Muscle layer of colon (tissue), 2 donors: ENCODE measurements at regions not wholly inside any gene's neighbourhood (a gene's known extent, or its start where the extent isn't known, plus 50 kb on each side); places are given as distances from the start of the nearest gene placed in this dataset.
"Not testable (repeated sequence)": the region's sequence is repeated elsewhere in the genome, so short reads cannot be mapped to it uniquely, and the experiment has no call there.

Experiments
- H3K27ac ChIP-seq: one replicate; pipeline ENCODE4 v1.7.0; 2013; ENCODE audit warnings: low read depth, mild to moderate bottlenecking, low read length, moderate library complexity
- H3K27me3 ChIP-seq, 2 donors: one replicate each; pipeline ENCODE4 v1.7.0; 2013; ENCODE audit warnings: low read length in 2 of 2, mild to moderate bottlenecking in 2 of 2; ENCODE audit not compliant: insufficient read depth in 2 of 2, control insufficient read depth in 1 of 2
- H3K36me3 ChIP-seq: one replicate; pipeline ENCODE4 v1.7.0; 2013; ENCODE audit warnings: mild to moderate bottlenecking, low read length; ENCODE audit not compliant: insufficient read depth
- H3K4me1 ChIP-seq: one replicate; pipeline ENCODE4 v1.7.0; 2013; ENCODE audit warnings: mild to moderate bottlenecking, low read length; ENCODE audit not compliant: insufficient read depth
- H3K4me3 ChIP-seq, 2 donors: one replicate each; pipeline ENCODE4 v1.7.0; 2013; ENCODE audit warnings: low read length in 2 of 2, low read depth in 1 of 2, mild to moderate bottlenecking in 1 of 2, moderate library complexity in 1 of 2
- H3K9ac ChIP-seq: one replicate; pipeline ENCODE4 v1.7.0; 2013; ENCODE audit warnings: low read length
- H3K9me3 ChIP-seq: one replicate; pipeline ENCODE4 v1.7.0; 2013; ENCODE audit warnings: mild to moderate bottlenecking, low read length
- donor health status: abdominal sarcoma.
- donor health status: Adenocarcinoma of cecum.

GRCh38 chr2:77578354-77578753 lies 56.2 kb upstream of the LRRTM4 start:
- no peaks in the 10 kb centered on the region for H3K4me1 ChIP-seq
- H3K27ac ChIP-seq: no peak overlapping the region

GRCh38 chr2:77579076-77579769 lies 57.0 kb upstream of the LRRTM4 start:
- Histone ChIP-seq H3K9me3 (no peaks in the 10 kb centered on the region), H3K27me3 (no peaks in the 10 kb centered on the region), H3K4me3 (no peak overlapping the region), H3K27ac (no peak overlapping the region), H3K4me1 (no peaks in the 10 kb centered on the region), H3K36me3 (no peaks in the 10 kb centered on the region), H3K9ac (no peak overlapping the region)

More at GRCh38 chr2:77578354-77578753, 56.2 kb upstream of the LRRTM4 start:
- Histone ChIP-seq H3K9ac (no peak overlapping the region), H3K36me3 (no peaks in the 10 kb centered on the region), H3K4me3 (no peak overlapping the region), H3K9me3 (no peaks in the 10 kb centered on the region), H3K27me3 (no peaks in the 10 kb centered on the region)

- Histone ChIP-seq H3K4me1 (no peaks in the 10 kb centered on the region), H3K27me3 (no peaks in the 10 kb centered on the region), H3K27ac (no peak overlapping the region)
These were observed 66.3 kb upstream of the LRRTM4 start for GRCh38 chr2:77588438-77588837.

DNA sequence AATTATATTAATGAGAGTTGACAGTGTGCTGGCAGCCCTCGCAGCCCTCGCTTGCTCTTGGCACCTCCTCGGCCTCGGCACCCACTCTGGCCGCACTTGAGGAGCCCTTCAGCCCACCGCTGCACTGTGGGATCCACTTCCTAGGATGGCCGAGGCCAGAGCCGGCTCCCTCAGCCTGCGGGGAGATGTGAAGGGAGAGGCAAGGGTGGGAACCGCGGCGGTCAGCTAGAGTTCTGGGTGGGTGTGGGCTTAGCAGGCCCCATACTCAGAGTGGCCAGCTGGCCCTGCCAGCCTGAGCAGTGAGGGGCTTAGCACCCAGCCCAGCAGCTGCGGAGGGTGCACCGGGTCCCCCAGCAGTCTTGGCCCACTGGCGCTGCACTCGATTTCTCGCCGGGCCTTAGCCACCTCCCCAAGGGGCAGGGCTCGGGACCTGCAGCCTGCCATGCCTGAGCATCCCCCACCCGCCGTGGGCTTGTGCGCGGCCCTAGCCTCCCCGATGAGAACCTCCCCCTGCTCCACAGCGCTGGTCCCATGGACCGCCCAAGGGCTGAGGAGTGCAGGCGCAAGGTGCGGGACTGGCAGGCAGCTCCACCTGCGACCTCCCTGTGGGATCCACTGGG lies 68.2 kb upstream of the LRRTM4 start:
- Histone ChIP-seq H3K27ac (no peak overlapping the region), H3K27me3 (no peaks in the 10 kb centered on the region), H3K4me1 (no peaks in the 10 kb centered on the region), H3K4me3 (no peak overlapping the region), H3K9me3 (no peaks in the 10 kb centered on the region), H3K9ac (no peak overlapping the region), H3K36me3 (no peaks in the 10 kb centered on the region)

More at GRCh38 chr2:77588438-77588837, 66.3 kb upstream of the LRRTM4 start:
- no peak overlapping the region for H3K9ac ChIP-seq
- no peaks in the 10 kb centered on the region for H3K9me3 ChIP-seq
- no peak overlapping the region for H3K4me3 ChIP-seq
- H3K36me3 ChIP-seq: no peaks in the 10 kb centered on the region

DNA sequence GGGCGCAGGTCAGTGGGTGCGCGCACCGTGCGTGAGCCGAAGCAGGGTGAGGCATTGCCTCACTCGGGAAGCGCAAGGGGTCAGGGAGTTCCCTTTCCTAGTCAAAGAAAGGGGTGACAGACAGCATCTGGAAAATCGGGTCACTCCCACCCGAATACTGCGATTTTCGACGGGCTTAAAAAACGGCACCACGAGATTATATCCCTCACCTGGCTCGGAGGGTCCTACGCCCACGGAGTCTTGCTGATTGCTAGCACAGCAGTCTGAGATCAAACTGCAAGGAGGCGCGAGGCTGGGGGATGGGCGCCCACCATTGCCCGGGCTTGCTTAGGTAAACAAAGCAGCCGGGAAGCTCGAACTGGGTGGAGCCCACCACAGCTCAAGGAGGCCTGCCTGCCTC lies 70.8 kb upstream of the LRRTM4 start:
- H3K9me3 ChIP-seq, H3K36me3 ChIP-seq, H3K27ac ChIP-seq, H3K4me1 ChIP-seq, H3K27me3 ChIP-seq, H3K4me3 ChIP-seq, H3K9ac ChIP-seq: not testable (repeated sequence)

- no peak overlapping the region for H3K4me3 ChIP-seq
- no peaks in the 10 kb centered on the region for H3K27me3 ChIP-seq
- H3K27ac ChIP-seq: no peak overlapping the region
- H3K4me1 ChIP-seq: no peaks in the 10 kb centered on the region
- no peak overlapping the region for H3K9ac ChIP-seq
- H3K9me3 ChIP-seq: no peaks in the 10 kb centered on the region
- no peaks in the 10 kb centered on the region for H3K36me3 ChIP-seq
These were observed 80.6 kb upstream of the LRRTM4 start for GRCh38 chr2:77602771-77603170.

DNA sequence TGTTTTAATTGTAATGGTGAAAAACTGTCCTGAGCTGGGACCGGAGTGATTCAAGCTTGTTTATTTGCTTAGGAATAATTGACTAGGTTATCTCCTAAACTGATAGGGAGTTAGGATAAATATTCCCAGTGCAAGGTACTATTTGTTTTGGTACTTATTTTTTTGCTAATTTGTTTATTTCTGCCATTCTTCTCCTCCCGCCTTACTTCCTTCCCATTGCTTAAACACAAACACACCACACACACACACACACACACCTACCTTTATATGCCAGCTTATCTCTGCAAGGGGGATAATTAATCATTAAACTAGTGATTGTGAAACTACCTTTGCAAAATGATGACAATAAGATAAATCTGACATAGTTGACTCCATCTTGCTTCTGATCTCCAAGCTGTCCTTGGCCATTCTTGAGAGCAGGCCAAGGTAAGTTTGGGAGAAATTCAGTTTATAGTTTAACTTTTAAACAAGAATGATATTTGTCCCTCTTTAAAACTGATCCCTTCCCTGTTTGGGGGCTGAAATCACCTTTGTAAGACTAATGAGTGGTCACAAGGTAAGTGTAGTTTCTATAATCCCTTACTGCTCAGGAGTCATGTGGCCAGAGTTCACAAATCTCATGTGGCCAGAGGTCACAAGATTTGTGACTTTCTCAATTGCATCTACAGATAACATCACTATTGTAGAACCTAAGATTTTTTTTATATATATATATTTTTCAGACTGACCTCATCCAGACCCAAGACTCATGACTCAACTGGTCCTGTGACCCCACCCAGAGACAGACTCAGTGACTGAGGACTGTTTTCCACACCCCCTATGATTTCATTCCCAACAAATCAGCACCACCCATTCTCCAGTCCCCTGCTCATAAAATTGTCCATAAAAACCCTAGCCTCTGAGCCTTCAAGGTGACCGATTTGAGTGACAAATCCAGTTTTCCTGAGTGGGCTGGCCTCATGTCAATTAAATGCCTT lies 83.1 kb upstream of the LRRTM4 start:
- no peaks in the 10 kb centered on the region for H3K4me1 ChIP-seq
- H3K4me3 ChIP-seq: no peak overlapping the region
- no peaks in the 10 kb centered on the region for H3K9me3 ChIP-seq
- H3K9ac ChIP-seq: no peak overlapping the region
- H3K27me3 ChIP-seq: no peaks in the 10 kb centered on the region
- no peak overlapping the region for H3K27ac ChIP-seq
- no peaks in the 10 kb centered on the region for H3K36me3 ChIP-seq

- no peaks in the 10 kb centered on the region for H3K4me1 ChIP-seq
- H3K9me3 ChIP-seq: no peaks in the 10 kb centered on the region
- H3K4me3 ChIP-seq: no peak overlapping the region
- H3K9ac ChIP-seq: no peak overlapping the region
- no peaks in the 10 kb centered on the region for H3K36me3 ChIP-seq
- no peaks in the 10 kb centered on the region for H3K27me3 ChIP-seq
- H3K27ac ChIP-seq: no peak overlapping the region
These were observed 86.3 kb upstream of the LRRTM4 start for GRCh38 chr2:77608510-77608909.

DNA sequence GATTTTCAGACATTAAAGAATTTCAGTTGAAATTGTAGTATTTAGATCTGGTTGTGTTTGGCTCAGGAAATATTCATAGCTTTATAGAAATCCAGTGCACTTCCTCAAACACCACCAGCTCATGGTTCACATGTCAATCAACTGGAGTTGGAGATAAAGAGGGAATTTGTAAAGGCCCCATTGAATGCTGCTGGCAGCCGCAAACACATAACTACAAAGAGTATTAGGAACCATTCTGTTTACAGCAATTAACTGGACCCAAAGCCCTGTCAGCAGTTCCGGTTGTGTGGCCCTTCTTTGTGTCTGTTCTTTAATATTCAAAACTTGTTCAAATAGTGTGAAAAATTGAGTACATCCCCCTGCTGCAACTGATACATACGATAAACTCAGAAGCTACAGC lies 107.4 kb upstream of the LRRTM4 start:
- H3K9me3 ChIP-seq: no peaks in the 10 kb centered on the region
- H3K27me3 ChIP-seq: no peaks in the 10 kb centered on the region
- no peak overlapping the region for H3K9ac ChIP-seq
- no peak overlapping the region for H3K4me3 ChIP-seq
- no peaks in the 10 kb centered on the region for H3K4me1 ChIP-seq
- no peak overlapping the region for H3K27ac ChIP-seq
- no peaks in the 10 kb centered on the region for H3K36me3 ChIP-seq

DNA sequence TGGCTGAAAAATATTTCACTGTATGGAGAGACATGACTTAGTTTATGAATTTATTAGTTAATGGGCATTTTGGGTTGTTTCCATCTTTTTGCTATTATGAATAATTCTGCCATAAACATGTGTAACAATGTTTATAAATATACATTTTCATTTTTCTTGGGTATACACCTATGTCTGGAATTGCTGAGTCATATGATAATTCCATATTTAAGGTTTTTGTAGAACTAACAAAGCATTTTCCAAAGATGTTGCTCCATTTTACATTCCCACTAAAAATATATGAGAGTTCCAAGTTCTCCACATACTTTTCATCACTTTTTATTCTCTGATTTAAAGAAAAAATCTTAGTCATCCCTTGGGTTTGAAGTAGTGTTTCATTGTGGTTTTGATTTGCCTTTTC lies 108.8 kb upstream of the LRRTM4 start:
- Histone ChIP-seq H3K9me3 (no peaks in the 10 kb centered on the region), H3K27me3 (no peaks in the 10 kb centered on the region), H3K27ac (no peak overlapping the region), H3K4me1 (no peaks in the 10 kb centered on the region), H3K4me3 (no peak overlapping the region), H3K36me3 (no peaks in the 10 kb centered on the region), H3K9ac (no peak overlapping the region)

DNA sequence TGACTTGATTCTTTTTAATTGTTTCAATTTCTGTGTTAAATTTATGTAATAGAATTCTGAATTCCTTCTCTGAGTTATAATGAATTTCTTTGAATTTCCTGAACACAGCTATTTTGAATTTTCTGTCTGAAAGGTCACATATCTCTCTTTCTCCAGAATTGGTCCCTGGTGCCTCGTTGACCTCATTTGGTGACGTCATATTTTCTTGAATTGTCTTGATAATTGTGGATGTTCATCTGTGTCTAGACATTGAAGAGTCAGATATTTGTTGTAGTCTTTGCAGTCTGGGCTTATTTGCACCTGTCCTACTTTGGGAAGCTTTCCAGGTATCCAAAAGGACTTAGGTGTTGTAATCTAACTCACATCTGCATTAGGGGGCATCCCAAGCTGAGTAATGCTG lies 111.4 kb upstream of the LRRTM4 start:
- no peak overlapping the region for H3K27ac ChIP-seq
- H3K27me3 ChIP-seq: no peaks in the 10 kb centered on the region
- no peaks in the 10 kb centered on the region for H3K36me3 ChIP-seq
- H3K4me3 ChIP-seq: no peak overlapping the region
- no peak overlapping the region for H3K9ac ChIP-seq
- no peaks in the 10 kb centered on the region for H3K4me1 ChIP-seq
- H3K9me3 ChIP-seq: no peaks in the 10 kb centered on the region
